A549 (cell line): ENCODE measurements at regions not wholly inside any gene's neighbourhood (a gene's known extent, or its start where the extent isn't known, plus 50 kb on each side); places are given as distances from the start of the nearest gene placed in this dataset.

Source experiments
- ATAC-seq, 2 experiments: fragments of 200-7000 bp in 1 of 2; fragments of >200 bp in 1 of 2; cut with Nextera tagmentation in 1 of 2; cut with Tn5 transposase in 1 of 2; 3 replicates each; pipeline versions ENCODE4 v1.8.0 to v1.9.1; 2018 to 2020; ENCODE audit warnings: mild to moderate bottlenecking in 1 of 2, moderate library complexity in 1 of 2
- CTCF ChIA-PET: fragments of 300-600 bp; sonication (Branson Sonifier 250); formaldehyde crosslinking; extraction: SDS; loops from one replicate; lab custom pipeline; 2021; ENCODE audit warnings: antibody characterized with exemption, inconsistent platforms; lab: Yijun Ruan, JAX
- POLR2A ChIA-PET: fragments of 350-600 bp; formaldehyde crosslinking; extraction: SDS; loops from one replicate; lab custom pipeline; 2021; ENCODE audit warnings: antibody characterized with exemption, inconsistent platforms; lab: Yijun Ruan, JAX
- DNase-seq, 2 experiments: peaks; one replicate each; pipeline versions ENCODE4 v3.0.0 to v3.0.0-alpha.2; 2011 to 2016; ENCODE audit warnings: low read depth in 1 of 2, low spot score in 1 of 2
- FAIRE-seq: peaks from 2 replicates; lab custom pipeline; 2011; peaks lifted over from hg19 to GRCh38; lab: Jason Lieb, UNC
- H3K27ac ChIP-seq, 2 experiments: fragments of >200 bp; sonication (Bioruptor Twin); formaldehyde crosslinking; 3 replicates each; pipeline ENCODE4 v1.5.1; 2016 to 2017
- H3K4me1 ChIP-seq: fragments of >200 bp; sonication (Bioruptor Twin); formaldehyde crosslinking; 3 replicates; pipeline ENCODE4 v1.6.1; 2016
- H3K4me2 ChIP-seq: fragments of >200 bp; sonication (Bioruptor Twin); formaldehyde crosslinking; 3 replicates; pipeline ENCODE4 v1.6.1; 2016
- H3K4me3 ChIP-seq: fragments of >200 bp; sonication (Bioruptor Twin); formaldehyde crosslinking; 3 replicates; pipeline ENCODE4 v1.5.1; 2016
- H3K9me3 ChIP-seq: fragments of >200 bp; sonication (Bioruptor Twin); formaldehyde crosslinking; 3 replicates; pipeline ENCODE4 v1.6.1; 2016
- CBX2 ChIP-seq: fragments of 200-600 bp; sonication (generic); IDR thresholded peaks from 2 replicates; pipeline ENCODE4 v1.6.1; 2016; ENCODE audit warnings: low read depth, mild to moderate bottlenecking, borderline replicate concordance
- EHF ChIP-seq: fragments of 250-450 bp; sonication (Bioruptor Pico); IDR thresholded peaks from 2 replicates; pipeline ENCODE4 v1.5.0; 2020; ENCODE audit warnings: mild to moderate bottlenecking
- EP300 ChIP-seq, 2 experiments: fragments of >200 bp; sonication (Bioruptor Twin); formaldehyde crosslinking; IDR thresholded peaks; 2 replicates in 1 of 2; 3 replicates in 1 of 2; pipeline ENCODE4 v1.6.1; 2016 to 2017
- GATA3 ChIP-seq: IDR thresholded peaks from 2 replicates; pipeline ENCODE4 v1.6.1; 2012; ENCODE audit warnings: borderline replicate concordance
- HEYL ChIP-seq: fragments of 250-450 bp; sonication (Bioruptor Pico); IDR thresholded peaks from 2 replicates; pipeline ENCODE4 v1.8.0; 2021; ENCODE audit warnings: mild to moderate bottlenecking, moderate library complexity
- HOXB13 ChIP-seq: fragments of 250-450 bp; sonication (Bioruptor Pico); IDR thresholded peaks from 2 replicates; pipeline ENCODE4 v1.5.0; 2020; ENCODE audit warnings: low read depth, mild to moderate bottlenecking, moderate library complexity
- KDM1A ChIP-seq: fragments of 200-600 bp; sonication (generic); IDR thresholded peaks from 2 replicates; pipeline ENCODE4 v1.6.1; 2016; ENCODE audit warnings: low read depth, mild to moderate bottlenecking
- MAZ ChIP-seq: fragments of 150-350 bp; IDR thresholded peaks from 2 replicates; pipeline ENCODE4 v1.6.1; 2014; ENCODE audit warnings: antibody characterized with exemption, low read depth, low read length, borderline replicate concordance
- MYC ChIP-seq: IDR thresholded peaks from 2 replicates; pipeline ENCODE4 v1.6.1; 2012; ENCODE audit warnings: mild to moderate bottlenecking, inconsistent platforms, low read length, improper control_type of control experiment, borderline replicate concordance
- NPAS2 ChIP-seq: fragments of 250-450 bp; sonication (Bioruptor Pico); IDR thresholded peaks from 2 replicates; pipeline ENCODE4 v1.8.0; 2022; ENCODE audit warnings: mild to moderate bottlenecking, moderate library complexity, borderline replicate concordance
- PHF8 ChIP-seq: fragments of 200-600 bp; sonication (generic); IDR thresholded peaks from 2 replicates; pipeline ENCODE4 v1.6.1; 2016; ENCODE audit warnings: low read depth, mild to moderate bottlenecking, antibody characterized with exemption, moderate library complexity, borderline replicate concordance
- RARB ChIP-seq: fragments of 250-450 bp; sonication (Bioruptor Pico); IDR thresholded peaks from 2 replicates; pipeline ENCODE4 v1.8.0; 2021; ENCODE audit warnings: mild to moderate bottlenecking, moderate library complexity
- ZNF302 ChIP-seq: fragments of 250-450 bp; sonication (Bioruptor Pico); IDR thresholded peaks from 2 replicates; pipeline ENCODE4 v1.9.0; 2021; ENCODE audit warnings: inconsistent platforms, mild to moderate bottlenecking, moderate library complexity
- WGBS: methylation state at CpG from one replicate; pipeline ENCODE4 v1.1.6; 2017; ENCODE audit errors: missing lambda C conversion rate; 5-methylcytosine and 5-hydroxymethylcytosine counted together
- TF ChIP-seq, protein P1 (sequence below): fragments of 450-650 bp; IDR thresholded peaks from 2 replicates; pipeline ENCODE4 v1.6.1; 2014; ENCODE audit warnings: antibody characterized with exemption
- TF ChIP-seq, protein P2 (sequence below): fragments of 200-600 bp; sonication (generic); IDR thresholded peaks from 2 replicates; pipeline ENCODE4 v1.6.1; 2016; ENCODE audit warnings: antibody characterized with exemption, mild to moderate bottlenecking, moderate library complexity
- TF ChIP-seq, protein P3 (sequence below): fragments of 150-350 bp; IDR thresholded peaks from 2 replicates; pipeline ENCODE4 v1.6.1; 2014; ENCODE audit warnings: low read depth, mild to moderate bottlenecking, low read length

DNA sequence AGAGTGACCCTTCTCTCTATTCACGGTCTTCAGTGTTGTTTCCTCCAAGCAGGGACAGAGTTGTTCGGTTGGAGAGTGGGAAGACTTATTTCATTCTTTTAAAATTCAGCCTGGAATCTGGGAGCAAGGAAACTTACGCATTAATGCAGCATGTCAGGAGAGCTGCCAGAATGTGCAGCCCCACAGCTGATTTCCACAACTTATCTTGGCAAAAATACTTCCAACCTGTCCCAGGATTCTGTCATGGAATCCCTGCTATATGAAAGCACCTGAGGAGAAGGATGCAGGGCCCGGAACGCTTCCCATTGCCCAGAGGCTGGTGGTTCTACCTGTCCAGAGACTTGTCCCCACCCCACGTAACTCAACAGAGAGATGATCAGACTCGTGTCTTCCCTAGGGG, 86.9 kb upstream of the MKI67 start:
- WGBS: 64% methylated on average over 7 of the region's 7 CpGs
- CTCF ChIA-PET: interaction anchor here (0.8 to 3.2 kb wide), 11 partner anchors 9 to 151 kb away, joined by 3 to 26 read pairs (median 8); no protein-coding TSS in a partner anchor

DNA sequence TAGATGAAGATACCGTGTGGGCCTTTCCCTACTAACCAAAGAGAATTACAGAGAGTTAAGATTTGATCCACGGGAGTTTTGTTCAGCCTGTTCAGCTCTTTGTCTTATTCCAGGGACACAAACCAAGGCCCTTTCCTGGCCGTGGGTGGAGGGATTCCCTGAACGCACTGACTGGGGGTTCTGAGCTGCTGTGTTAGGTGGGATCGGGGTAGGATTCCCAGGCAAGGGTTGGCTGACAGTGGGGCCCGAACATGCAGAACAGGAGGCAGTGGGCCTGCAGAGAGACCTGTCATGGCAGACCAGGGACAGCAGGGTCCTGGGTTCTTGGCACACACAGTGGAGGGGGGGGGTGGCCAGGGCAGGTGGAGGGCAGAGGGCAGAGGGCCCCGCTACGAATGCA, 89.5 kb upstream of the MKI67 start:
- 53% methylated on average over 8 of the region's 8 CpGs for WGBS
- FAIRE-seq: no peak
- DNase-seq: no peak
- ChIA-PET CTCF (interaction anchor here (0.7 kb wide), 2 partner anchors 525 to 1642 kb away, joined by 3 read pairs; no protein-coding TSS in a partner anchor), POLR2A (no interaction called here)
- Histone ChIP-seq H3K9me3 (no peaks in the 10 kb centered on the region), H3K27ac (no peak overlapping the region), H3K4me2 (no peak overlapping the region), H3K4me1 (peaks cover 9% of the 10 kb centered on the region; the same call in 1 of the 3 replicates), H3K4me3 (no peak overlapping the region)
- ATAC-seq: no peak
- TF ChIP-seq, protein P1, sequence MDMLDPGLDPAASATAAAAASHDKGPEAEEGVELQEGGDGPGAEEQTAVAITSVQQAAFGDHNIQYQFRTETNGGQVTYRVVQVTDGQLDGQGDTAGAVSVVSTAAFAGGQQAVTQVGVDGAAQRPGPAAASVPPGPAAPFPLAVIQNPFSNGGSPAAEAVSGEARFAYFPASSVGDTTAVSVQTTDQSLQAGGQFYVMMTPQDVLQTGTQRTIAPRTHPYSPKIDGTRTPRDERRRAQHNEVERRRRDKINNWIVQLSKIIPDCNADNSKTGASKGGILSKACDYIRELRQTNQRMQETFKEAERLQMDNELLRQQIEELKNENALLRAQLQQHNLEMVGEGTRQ: no peak
- TF ChIP-seq MYC (no peak), CBX2 (no peak), NPAS2 (CRISPR knock-in tag) (no peak), MAZ (no peak), PHF8 (no peak), EHF (CRISPR knock-in tag) (no peak)

More for the DNA sequence above, 86.9 kb upstream of the MKI67 start:
- DNase-seq (no peak), FAIRE-seq (no peak), ATAC-seq (no peak)
- Histone ChIP-seq H3K4me3 (no peak overlapping the region), H3K27ac (no peak overlapping the region), H3K9me3 (no peaks in the 10 kb centered on the region), H3K4me1 (no peaks in the 10 kb centered on the region), H3K4me2 (no peak overlapping the region)
- TF ChIP-seq ZNF302 (CRISPR knock-in tag) (no peak), MAZ (no peak), HEYL (CRISPR knock-in tag) (no peak), EP300 (IDR thresholded peaks at IDR 0.05) (no peak), HOXB13 (no peak), GATA3 (no peak), RARB (CRISPR knock-in tag) (no peak)
- TF ChIP-seq, protein P2, sequence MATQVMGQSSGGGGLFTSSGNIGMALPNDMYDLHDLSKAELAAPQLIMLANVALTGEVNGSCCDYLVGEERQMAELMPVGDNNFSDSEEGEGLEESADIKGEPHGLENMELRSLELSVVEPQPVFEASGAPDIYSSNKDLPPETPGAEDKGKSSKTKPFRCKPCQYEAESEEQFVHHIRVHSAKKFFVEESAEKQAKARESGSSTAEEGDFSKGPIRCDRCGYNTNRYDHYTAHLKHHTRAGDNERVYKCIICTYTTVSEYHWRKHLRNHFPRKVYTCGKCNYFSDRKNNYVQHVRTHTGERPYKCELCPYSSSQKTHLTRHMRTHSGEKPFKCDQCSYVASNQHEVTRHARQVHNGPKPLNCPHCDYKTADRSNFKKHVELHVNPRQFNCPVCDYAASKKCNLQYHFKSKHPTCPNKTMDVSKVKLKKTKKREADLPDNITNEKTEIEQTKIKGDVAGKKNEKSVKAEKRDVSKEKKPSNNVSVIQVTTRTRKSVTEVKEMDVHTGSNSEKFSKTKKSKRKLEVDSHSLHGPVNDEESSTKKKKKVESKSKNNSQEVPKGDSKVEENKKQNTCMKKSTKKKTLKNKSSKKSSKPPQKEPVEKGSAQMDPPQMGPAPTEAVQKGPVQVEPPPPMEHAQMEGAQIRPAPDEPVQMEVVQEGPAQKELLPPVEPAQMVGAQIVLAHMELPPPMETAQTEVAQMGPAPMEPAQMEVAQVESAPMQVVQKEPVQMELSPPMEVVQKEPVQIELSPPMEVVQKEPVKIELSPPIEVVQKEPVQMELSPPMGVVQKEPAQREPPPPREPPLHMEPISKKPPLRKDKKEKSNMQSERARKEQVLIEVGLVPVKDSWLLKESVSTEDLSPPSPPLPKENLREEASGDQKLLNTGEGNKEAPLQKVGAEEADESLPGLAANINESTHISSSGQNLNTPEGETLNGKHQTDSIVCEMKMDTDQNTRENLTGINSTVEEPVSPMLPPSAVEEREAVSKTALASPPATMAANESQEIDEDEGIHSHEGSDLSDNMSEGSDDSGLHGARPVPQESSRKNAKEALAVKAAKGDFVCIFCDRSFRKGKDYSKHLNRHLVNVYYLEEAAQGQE: no peak
- TF ChIP-seq, protein P3, sequence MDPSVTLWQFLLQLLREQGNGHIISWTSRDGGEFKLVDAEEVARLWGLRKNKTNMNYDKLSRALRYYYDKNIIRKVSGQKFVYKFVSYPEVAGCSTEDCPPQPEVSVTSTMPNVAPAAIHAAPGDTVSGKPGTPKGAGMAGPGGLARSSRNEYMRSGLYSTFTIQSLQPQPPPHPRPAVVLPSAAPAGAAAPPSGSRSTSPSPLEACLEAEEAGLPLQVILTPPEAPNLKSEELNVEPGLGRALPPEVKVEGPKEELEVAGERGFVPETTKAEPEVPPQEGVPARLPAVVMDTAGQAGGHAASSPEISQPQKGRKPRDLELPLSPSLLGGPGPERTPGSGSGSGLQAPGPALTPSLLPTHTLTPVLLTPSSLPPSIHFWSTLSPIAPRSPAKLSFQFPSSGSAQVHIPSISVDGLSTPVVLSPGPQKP: no peak
- POLR2A ChIA-PET: interaction anchor here (1.3 kb wide), 1 partner anchor 40 kb away, joined by 4 read pairs; no protein-coding TSS in a partner anchor

DNA sequence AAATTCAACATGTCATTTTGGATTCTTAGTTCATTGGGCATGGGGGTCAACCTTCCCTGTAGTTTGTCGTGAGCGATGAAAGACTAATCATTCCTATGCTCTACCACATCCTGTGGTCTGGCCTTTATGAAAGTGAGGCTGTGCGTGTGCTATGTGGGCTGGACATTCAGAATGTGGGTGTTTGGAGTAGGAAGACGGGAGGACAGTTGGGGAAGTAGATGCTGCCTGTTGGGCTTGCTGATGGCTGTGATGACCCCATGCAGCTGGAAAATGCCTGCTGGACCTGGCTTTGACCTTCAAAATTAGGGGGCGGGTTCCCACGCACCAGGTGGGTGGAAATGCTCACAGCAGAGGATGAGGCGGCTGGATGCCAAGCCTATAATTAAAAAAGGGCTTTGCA, 90.9 kb upstream of the MKI67 start:
- H3K27ac ChIP-seq: no peak overlapping the region
- FAIRE-seq: no peak
- TF ChIP-seq EP300 (IDR thresholded peaks at IDR 0.05): no peak
- no peak for TF ChIP-seq KDM1A
- TF ChIP-seq, all 56 proteins: peak for 0
- ChIA-PET POLR2A (no interaction called here), CTCF (no interaction called here)
- Histone ChIP-seq H3K4me2 (no peak overlapping the region), H3K4me3 (no peak overlapping the region), H3K9me3 (no peaks in the 10 kb centered on the region), H3K4me1 (peaks cover 9% of the 10 kb centered on the region; the same call in 1 of the 3 replicates)
- 71% methylated on average over 7 of the region's 7 CpGs for WGBS
- DNase-seq: no peak
- no peak for ATAC-seq
